HG03342 (cell line): ENCODE measurements at regions not wholly inside any gene's neighbourhood (a gene's known extent, or its start where the extent isn't known, plus 50 kb on each side); places are given as distances from the start of the nearest gene placed in this dataset.
"Not testable (repeated sequence)": the region's sequence is repeated elsewhere in the genome, so short reads cannot be mapped to it uniquely, and the experiment has no call there.

Experiments
- ATAC-seq: cut with Tn5 transposase; IDR thresholded peaks from one replicate; pipeline ENCODE4 v1.9.1; 2021; ENCODE audit warnings: mild to moderate bottlenecking, moderate library complexity; ENCODE audit not compliant: unreplicated experiment

DNA sequence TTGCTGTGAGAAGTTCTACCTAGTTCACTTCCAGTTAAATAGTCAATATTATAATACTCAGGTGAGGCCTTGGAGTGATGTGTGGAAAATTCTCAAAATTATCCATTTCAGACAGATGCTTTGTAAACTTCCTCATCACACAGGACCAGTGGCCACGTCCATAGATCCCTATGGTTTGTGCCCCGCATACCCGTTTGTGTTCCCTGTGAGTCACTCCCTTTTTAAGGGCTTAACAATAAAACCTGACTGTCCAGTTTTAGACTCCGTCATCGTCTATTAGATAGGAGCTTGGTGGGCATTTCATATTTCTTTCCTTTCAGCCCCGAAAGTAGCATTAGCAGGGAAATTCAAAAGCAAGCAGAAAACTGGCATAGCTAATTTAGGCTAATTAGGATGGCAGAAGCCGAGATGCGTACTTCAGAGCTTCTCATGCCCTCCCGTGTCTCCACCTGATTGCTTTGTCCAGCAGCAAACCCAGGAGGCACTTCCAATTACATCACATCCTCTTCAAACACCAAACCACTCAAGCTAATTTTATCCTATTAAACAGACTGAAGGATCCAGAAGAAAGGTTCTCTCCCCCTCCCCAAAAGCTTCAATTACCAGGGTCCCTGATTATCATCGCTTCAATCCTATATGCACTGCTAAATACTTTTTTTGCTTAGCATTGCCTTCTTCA is 186.6 kb upstream of the OTX2 start:
- no peak for ATAC-seq

- ATAC-seq = no peak
These were observed 184.7 kb upstream of the OTX2 start for GRCh38 chr14:56995010-56995409.

DNA sequence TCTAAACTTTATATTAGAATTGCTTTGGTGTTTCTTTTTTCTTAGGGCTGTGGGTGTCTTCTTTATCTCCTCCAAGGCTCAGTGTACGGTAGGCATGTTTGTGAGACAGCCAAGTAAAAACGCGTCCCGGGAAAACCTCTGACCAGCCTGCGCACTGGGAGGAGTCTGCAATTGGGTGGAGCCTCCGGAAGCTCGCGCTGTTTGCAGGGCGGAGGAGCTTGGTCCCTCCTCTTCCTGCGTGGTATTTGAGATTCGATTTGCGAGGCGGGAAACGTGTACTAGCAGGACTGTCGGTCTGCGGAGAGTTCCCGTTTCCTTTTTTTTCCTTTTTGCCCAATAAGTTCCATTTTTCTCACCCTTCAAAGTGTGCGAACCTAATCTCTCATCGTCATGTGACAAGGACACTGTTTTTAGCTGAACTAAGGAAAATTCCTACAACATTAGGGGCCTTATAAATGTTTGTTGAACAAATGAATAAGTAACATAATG is 182.1 kb upstream of the OTX2 start:
- ATAC-seq = no peak

- not testable (repeated sequence) for ATAC-seq
These were observed 180.8 kb upstream of the OTX2 start for GRCh38 chr14:56990991-56991627.

GRCh38 chr14:56989359-56989758 is 179.1 kb upstream of the OTX2 start:
- ATAC-seq = no peak

- ATAC-seq = no peak
These were observed 169.7 kb upstream of the OTX2 start for GRCh38 chr14:56979936-56980335.

DNA sequence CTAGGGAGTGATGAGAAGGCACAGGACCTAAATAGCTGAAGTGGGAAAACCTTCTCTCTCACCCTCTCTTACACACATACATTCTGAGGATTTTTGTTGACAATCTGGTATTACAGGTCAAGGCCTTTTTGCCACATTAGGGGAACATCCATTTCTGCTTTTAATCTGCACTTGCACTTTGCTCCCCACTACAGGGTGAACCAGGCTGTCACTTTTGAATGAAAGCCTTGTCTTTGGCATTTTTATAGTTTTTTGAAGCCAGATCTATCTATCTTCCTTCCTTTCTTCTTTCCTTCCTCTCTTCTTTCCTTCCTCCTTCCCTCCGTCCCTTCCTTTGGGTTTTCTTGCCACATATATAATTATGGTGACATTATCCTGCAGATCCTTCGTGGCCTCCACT is 165.9 kb upstream of the OTX2 start:
- ATAC-seq = no peak

DNA sequence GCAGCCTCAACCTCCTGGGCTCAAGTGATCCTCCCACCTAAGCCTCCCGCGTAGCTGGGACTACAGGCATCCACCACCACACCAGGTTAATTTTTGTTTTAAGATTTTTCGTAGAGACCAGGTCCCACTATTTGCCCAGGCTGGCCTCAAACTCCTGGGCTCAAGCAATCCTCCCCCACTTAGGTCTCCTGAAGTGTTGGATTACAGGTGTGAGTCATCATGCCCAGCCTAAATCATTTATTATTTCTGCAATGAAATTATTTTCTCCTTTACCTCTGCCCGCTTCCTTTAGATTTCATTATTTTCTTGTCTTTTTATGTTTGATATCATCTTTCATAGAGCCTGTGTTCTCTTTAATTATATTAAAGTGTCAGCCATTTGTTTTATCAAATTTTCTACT is 165.2 kb upstream of the OTX2 start:
- no peak for ATAC-seq

DNA sequence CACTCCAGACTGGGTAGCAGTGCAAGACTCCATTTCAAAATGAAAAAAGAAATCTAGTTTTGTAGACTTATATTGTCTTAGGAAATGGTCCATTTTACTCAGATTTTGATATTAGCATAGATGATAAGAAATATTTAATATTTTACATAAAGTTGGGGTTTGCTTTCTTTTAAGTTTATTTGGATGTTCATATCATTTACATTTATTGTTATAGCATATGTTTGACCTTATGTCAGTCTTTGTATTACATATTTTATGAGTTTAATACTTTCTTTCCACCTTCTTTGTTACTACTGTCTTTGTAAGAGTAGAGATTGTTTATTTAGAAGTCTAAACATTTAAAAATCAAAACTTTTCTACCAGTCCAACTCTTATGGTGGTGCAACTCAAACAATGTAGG is 162.7 kb upstream of the OTX2 start:
- no peak for ATAC-seq

DNA sequence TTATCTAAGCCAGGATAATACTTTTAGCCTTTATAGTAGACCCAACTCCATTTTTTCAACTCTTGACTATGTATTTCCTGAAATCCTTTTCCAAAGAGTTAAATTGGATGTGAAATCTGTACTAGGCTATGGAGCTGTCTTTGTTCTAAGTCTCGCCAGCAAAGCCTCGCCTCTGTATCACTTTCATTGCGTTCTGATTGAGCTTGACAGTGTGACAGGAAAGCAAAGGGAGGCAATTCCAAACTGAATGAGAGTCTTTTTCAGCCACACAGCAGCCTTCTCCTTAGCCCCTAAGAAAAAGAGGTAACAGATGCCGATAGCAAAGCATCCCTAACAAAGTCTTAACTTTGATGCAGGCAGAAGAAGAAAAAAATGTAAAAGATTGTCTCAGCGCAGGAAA is 154.6 kb upstream of the OTX2 start:
- ATAC-seq = no peak

DNA sequence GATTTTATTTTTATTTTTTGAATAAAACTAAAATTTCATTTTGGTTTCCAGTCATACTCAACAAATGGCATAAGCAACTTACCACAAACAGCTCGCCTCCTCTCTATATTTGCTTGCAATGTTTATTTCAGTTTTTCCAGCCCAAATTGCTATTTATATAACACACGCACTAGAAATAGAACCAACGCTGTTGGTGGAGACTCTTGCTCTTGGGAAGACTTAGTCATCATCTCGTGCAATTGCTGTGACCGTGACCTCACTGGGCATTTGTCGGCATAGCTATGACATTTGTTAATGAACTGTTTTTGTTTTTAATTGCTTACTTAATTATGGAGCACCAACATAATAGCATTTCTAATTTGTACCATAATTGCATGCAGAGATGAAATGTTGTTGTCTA is 153.1 kb upstream of the OTX2 start:
- no peak for ATAC-seq

DNA sequence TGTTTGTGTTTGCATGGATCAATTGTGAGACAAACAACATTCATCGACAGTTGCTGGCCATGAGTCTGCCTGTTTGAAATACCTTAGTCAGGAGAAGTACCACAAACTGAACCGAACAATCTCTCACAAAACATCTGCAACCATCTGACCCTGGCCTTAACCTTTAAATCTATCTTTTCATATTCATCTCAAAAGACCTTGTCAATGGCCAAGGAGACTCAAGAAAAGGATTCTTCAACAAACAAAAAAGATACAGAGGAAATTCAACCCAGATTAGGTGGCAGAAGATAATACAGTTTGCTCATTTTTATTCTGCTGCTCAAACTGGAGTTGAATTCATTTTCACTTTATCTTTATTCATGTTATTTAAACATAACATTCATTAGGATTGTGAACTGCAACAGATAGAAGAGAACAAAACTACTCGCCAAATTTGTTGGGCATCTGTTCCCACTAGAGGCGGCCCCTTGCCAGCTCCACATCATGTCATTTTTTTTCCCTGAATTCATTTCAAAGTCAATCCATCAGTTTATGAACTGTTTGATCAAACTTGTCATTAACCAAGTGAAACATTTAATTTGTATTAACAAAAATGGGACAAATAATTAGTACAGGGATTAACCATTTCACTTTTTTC is 152.3 kb upstream of the OTX2 start:
- no peak for ATAC-seq

DNA sequence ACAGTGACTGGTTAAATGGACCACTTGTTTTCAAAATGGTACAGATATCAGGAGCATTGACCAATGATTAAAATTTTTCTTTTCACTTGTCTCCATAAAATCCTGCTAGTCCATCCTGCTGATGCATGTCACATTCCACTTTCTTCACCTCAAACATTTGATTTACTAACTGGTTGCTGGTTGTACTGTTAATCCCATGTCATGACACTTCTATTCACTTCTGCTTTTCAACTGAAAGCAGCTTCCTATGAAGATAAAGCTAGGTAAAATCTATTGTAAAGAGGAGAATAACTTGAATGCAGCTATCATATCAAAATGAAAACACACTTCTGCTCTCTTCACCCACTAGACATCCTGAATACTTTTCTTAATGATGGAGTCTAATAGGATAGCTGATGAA is 149.6 kb upstream of the OTX2 start:
- no peak for ATAC-seq

GRCh38 chr14:56959121-56959520 is 148.8 kb upstream of the OTX2 start:
- ATAC-seq = no peak

DNA sequence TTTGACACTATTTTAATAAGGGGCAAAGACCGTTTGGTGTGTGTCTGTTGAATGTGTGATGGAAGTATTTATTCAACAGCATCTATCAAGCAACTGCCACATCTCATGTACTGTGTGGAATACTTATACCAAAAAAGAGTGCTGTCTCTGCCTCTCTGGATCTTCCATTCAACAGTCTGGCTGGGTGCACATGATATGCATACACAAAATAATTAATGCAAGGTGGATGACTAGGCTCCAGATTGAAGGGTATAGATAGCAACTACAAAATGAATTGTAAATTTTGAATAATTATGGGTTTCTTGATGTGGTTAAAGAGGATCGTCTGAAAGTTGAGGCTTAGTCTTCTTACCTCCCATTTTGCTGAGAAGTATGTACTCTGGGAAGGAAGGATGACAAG is 145.9 kb upstream of the OTX2 start:
- no peak for ATAC-seq

DNA sequence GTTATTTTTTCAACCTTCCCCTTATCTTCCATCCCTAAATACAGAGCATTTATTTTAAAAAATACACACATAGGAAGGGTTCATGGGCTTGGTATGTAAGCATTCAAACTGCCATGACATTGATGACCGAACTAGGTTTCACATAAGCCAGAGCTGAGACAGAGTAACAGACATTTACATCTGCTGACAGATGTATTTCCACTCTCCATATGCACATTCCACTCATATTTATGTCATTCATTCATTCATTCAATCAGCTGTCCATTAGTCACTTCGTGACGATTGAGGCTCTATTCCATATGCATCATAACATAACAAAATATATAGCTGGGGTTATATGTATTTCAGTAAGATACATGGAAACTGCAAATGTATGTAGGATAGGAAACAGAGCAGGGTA is 145.5 kb upstream of the OTX2 start:
- no peak for ATAC-seq

DNA sequence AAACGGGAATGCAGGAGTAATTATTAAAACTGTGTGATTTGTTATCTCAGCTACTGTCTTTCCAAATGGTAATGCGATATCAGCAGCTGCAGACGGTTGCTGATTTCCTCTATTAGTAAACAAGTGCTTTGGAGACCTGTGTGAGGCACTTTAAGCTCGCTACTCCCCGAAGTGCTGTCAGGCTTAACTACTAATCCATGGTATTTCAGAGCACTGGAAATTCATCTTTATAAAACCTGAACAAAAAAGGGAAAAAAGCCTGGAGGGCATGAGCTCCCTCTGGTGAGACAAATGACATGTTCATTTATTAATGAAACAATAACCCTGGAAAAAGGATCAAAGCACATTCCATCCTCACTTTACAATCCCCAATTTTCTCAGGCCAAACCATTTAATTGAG is 143.6 kb upstream of the OTX2 start:
- ATAC-seq = no peak

- no peak for ATAC-seq
These were observed 142.6 kb upstream of the OTX2 start for GRCh38 chr14:56952766-56953473.

GRCh38 chr14:56949828-56950227 is 139.5 kb upstream of the OTX2 start:
- ATAC-seq = no peak

GRCh38 chr14:56945291-56945690 is 135.0 kb upstream of the OTX2 start:
- ATAC-seq = no peak

GRCh38 chr14:56944397-56944796 is 134.1 kb upstream of the OTX2 start:
- no peak for ATAC-seq

- no peak for ATAC-seq
These were observed 123.2 kb upstream of the OTX2 start for GRCh38 chr14:56933446-56933845.
